T1000 (cell line): ENCODE measurements at regions not wholly inside any gene's neighbourhood (a gene's known extent, or its start where the extent isn't known, plus 50 kb on each side); places are given as distances from the start of the nearest gene placed in this dataset.

ENCODE experiments used
- DNase-seq: peaks from one replicate; lab custom pipeline; 2025; ENCODE audit warnings: mixed read lengths; lab: John Stamatoyannopoulos, UW

DNA sequence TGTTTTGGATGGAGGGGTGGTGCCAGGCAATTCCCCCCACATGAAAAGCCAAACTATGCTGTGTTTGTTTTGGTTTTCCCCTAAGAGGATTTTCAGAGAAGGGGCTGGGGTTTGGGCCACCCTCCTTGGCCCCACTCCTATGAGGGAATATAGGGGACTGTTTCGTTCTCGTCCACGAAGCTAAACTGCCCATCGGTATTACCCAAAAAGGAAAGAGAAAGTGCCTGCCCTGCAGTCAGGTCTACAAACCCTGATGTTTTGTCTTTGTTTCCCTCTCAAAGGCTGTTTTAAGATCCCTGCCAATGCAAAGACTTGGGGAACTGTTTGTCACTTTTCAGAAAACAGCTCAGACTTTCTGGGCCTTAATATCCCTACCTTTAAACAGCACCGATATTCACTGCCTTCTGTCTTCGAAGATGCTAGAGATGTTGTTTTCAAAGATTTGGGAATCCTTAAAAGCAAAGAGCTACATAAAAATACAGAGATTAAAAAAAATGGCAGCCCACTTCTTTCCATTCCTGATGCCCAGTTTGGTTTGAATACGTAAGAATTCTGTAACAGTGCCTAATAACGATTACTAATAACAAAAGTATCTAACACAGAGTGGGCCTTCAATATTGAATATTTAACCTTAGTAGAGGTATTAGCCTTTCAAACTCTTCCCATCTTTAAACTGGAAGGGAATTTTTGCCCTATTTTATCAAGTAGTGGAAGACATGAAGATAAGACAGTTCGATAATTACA is 518.4 kb downstream of the MED13L start:
- DNase-seq = no peak

DNA sequence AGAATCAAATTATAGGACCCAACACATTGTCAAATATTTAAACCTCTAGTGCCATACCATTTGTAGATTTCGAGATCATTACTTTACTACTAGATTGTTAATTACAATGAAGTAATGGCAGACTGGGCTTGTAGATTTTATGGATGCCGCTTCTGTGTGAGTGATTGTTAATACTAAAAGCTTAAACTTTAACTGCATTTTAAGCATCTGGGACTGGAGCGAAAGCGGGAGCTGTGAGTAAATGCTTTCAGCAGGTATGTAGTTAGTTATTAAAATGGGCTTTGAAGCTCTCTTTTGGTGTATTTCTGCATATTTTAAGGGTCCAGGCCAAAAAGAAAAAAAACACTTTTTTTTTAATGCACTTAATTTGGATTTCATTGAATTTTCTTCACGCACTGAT is 519.3 kb downstream of the MED13L start:
- no peak for DNase-seq

DNA sequence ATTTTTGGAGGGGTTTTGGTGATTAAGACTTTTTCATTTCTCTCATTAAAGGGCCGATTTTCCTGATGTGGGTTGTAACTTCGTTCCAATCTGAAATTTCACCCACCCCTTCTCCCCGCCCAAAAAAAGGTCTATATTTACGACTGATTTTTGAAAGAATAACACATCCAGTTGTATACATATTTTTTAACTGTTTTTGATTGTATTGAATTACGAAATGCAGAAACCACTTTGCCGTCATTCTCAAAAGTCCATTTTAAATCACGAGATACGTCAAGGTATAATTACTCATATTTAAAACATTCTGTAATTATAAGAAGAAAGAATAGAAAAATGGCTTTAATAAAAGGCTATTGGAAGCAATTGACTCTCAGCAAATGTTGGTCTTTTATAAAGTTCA is 520.7 kb downstream of the MED13L start:
- no peak for DNase-seq

DNA sequence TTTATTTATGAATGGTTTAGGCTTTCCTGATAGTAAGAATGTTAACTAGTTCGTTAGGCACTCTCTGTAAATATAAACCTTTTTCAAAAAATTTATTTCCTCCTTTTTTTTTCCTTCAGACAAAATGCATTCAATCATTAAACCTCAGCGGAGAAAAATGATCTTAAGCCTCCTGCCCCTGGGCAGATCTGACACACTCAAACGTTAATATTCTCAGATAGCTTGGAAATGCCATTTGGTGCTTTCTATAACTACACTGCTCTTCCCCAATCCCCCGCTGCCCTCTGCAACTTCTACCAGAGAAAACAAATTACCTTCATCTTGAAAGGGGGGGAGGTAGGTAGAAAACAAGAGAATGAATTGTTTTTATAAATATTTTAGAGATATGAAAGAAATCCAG is 521.2 kb downstream of the MED13L start:
- DNase-seq = no peak

GRCh38 chr12:115755725-115756085 is 521.8 kb downstream of the MED13L start:
- DNase-seq = no peak

DNA sequence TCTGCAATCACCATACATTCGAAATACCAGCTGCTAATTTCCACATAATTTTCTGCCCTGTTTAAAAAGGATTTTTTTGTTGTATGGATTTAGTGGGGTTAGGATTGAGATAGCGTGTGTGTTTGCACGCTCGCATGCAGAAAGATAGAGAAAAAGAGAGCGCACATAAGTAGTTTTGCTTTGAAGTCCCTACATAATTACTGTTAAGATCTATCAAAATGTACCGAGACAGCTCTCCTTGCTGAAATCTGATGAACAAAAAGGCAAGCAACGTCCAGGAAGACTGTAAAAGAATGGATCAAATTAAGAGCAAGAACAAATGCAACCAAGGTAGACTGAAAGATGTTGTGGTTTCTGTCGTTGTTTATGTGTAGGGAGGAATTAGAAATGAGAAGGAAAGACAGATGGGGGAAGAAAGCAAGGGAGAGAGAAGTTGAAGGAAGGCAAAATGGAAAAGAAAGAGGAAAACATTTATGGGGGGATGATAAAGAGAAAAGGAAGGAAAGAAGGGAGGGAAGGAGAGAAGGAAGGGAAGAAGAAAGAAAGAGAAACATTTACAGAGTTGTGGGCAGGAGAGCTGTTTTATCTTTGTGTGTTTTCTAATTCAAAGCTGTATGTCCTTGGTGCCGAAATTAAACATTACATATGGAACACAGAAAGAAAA is 522.3 kb downstream of the MED13L start:
- DNase-seq = no peak

DNA sequence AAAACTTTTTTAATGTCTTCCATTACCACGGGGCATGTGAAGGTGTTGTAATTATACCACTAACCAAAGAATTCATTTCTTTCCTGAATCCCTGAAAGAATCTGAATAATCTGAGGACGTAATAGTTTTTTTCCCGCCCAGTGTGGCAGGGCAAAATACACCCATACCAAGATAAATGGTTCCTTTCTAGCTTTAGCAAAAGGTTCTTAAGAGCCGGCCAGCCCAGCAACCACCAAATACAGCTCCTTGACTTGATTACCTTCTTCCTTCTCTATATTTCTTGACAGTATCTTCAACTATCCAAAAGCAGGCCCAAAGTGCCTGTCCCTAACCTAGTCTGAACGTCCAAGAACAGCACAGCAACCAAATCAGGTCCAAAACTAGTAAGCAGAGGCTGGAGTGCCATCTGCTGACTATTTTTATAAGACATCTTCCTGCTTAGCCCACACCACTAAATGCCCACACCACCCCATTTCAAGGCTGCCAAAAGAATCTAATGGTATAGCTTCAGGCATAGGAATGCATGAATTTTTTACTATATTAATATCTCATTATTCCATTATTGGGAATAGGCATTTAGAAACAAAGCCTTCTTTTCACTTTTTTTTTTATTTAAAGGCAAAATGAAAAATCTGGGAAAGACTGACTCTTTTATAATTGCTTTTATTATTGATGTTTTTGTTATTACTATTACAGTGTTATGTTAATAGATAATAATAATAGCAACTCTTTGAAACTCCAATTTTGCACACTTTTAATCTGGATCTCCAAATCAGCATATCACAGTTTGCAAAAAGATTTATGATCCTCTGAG is 524.4 kb downstream of the MED13L start:
- no peak for DNase-seq

DNA sequence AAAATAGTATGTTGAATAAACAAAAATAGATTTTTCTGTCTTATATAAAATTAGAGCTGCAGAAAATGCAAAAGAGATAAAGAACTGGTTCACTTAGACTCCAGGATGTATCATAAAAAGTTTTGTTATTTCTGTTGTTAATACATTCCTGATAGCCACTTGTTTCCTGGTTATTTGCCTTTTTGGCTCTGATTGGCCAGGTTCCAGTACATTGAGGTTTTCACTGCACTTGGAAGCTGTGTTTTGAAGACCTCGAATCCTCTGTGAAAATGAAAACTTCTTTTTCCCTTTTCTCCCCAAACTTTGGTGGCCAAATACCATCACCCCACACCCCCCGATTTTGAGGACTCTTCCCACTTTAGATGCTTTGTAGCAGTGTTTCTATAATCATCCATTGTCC is 525.3 kb downstream of the MED13L start:
- no peak for DNase-seq

DNA sequence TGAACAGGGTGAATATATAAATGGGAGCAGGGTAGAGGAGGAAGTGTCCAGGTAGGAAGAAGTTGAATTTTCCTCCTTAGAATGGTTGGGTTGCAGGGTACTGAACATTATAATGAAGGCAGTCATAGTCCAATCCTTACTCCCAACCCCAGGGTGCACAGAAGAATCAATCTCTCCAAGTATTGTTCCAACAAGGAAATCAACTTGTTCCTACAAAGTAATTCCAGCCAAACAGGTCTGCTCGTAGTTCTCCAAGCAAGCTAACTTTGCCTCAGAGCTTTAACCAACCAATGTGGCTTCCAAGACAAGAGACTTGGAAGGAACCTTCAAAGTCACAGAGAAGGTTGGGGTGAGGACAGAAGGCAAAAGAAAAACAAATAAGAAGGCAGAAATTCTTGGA is 527.2 kb downstream of the MED13L start:
- no peak for DNase-seq

DNA sequence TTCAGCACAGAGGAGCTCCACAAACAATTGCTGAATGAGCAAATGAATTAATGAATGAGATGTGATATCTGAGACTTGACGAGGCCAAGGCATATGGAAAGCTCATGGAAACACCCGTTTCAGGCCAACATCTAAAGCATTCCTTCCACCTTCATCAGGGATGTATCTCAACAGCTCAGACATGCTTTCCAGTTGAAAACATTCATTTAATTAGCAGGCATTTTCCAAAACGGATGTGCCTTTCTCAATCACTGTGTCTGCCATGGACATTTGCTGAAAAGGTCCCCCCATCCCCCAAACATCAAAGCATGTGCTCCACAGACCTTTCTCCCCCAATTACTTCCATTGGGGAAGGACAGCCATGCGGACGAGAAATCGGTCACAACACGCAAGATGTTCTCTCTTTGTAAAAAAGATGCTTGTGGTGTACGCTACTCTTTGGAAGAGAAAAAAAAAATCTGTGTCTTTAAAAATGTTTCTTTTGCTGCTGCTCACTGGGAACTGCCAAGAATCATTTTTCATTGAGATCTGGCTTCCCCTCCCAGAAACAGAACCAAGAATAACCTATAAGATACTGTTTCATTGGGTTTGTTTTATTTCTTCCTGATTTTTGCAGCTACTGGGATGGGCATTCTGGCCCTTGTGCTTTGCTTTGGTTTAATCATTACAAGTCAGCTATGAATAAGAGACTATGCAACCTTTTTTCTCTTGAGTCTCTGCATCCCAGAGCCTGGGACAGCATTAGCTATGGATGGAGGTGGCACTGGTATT is 528.2 kb downstream of the MED13L start:
- no peak for DNase-seq

GRCh38 chr12:115740586-115741155 is 536.8 kb downstream of the MED13L start:
- no peak for DNase-seq

DNA sequence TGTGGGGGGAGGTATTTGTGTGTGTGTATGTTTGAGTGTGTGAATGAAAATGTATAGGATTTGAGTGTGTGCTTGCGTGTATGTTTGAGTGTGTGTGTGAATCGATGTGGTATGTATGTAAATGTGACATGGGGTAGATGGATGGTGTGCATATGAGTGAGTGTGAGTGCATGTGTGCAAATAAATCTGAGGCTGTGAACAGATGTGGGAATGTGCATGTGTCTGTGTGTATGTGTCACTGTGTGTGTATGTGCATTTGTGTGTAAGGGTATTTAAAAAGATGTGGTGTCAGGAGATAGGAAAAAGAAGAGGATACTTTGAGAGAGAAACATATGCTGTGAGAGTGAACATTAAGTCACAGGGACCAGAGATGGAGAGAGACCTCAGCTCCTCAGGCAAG is 539.6 kb downstream of the MED13L start:
- no peak for DNase-seq

GRCh38 chr12:115736360-115736759 is 541.1 kb downstream of the MED13L start:
- DNase-seq = no peak

GRCh38 chr12:115730975-115731541 is 546.4 kb downstream of the MED13L start:
- no peak for DNase-seq

DNA sequence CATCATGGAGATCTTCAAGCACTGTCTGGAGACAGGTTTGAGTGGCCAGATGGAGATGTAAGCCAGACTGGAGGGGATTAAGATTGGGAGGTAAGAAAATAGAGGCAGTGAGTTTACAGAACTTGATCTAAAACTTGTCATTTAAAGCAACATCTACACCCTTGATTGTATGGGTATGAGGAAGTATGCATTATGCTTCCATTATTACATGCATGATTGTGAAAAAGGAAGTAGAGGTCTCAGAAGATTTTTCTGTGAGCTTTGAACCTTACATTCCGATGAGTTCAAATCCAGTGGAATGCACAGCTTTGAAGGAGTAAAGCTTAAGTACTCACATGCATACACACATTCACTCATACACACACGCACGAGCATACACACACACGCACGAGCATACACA is 550.8 kb downstream of the MED13L start:
- no peak for DNase-seq

- no peak for DNase-seq
These were observed 555.3 kb downstream of the MED13L start for GRCh38 chr12:115722181-115722580.

DNA sequence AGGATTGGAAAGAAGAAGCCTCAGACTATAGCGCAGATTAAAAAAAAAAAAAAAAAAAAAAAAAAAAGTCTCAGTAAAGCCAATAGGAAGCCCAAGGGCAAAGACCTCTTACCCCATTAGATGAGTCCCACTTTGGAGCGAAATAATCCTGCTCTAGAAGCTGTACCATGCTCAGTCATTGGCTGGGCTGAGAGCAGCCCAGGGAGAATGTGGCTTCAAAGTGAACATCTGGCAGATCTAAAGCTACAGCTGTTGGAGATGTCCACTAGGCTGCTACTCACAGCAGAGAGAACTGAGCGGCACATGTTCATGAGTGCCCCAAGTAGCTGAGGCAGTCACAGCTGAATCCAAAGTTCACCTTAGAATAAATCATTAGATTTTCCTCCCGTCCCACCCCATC is 560.9 kb downstream of the MED13L start:
- DNase-seq = no peak

GRCh38 chr12:115712676-115713075 is 564.8 kb downstream of the MED13L start:
- DNase-seq = no peak

- DNase-seq = no peak
These were observed 567.4 kb downstream of the MED13L start for GRCh38 chr12:115710104-115710564.

DNA sequence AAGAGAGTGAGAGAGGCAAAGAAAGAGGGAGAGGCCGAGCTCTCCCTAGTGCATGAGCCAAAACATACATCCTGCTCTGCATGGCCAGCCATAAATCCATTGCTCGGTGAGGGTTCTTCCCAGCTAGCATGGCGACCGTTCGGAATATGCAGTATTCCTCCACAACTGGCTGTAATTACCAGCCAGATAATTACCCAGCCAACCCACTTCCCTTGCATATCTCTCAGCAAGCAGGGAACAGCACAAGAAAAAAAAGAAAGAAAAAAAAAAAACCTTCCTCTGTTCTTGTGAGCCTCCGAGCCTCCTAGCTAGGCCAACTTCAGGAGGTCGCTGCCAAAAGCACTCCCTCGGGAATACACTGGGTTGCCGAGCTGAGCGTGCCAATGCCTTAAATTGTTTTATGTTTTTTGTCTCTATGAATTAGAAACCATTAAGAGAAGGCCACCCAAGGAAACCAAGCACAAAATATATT is 567.9 kb downstream of the MED13L start:
- no peak for DNase-seq

DNA sequence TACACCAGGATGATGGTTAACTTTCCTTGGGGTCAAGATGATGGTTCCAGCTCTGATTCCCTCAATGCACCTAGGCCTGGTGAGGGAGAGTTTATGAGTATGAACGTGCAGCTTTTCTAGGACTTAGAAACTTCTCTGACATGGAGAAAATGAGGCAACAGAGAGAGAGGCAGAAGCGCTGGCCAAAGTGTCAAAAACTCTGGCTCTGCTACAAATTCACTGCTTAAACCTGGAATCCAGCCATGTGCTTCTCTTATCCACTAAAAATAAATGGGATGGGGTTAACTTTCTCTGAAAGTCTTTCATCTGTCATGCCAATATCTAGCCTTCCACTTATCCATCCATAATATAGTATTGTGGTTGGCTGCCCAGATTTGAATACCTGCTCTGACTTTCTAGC is 568.7 kb downstream of the MED13L start:
- no peak for DNase-seq
